ENCODE measurements at regions not wholly inside any gene's neighbourhood (a gene's known extent, or its start where the extent isn't known, plus 50 kb on each side); places are given as distances from the start of the nearest gene placed in this dataset.

DNA sequence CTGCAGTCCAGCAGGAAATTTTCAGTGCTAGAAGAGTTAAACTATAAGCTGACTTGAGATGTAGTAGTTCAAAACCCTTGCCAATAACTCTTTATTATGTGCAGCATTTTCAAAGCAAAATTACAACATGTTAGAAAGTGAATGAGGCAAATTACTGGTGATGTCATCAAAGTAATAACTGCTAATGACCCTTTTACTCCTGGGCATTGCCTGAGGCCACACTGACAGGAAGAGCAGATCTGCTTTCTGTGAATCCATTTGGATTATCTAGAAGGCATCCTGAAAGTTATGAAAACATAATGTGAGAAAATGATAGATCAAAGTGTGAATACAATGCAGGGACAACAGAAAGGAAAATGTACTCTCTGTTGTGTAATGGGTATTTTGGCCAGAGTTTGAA, 139.6 kb upstream of the TRIB2 start:
- no peaks in the 10 kb centered on the region for H3K36me3 ChIP-seq (ENCODE audit: control insufficient read depth in 2 of 2, extremely low read depth in 1 of 2, insufficient read depth in 2 of 2, low read length in 2 of 2)
- no peak overlapping the region for H3K9ac ChIP-seq (ENCODE audit: control insufficient read depth, extremely low read depth, insufficient read depth, low read length)
- FAIRE-seq (no peak), DNase-seq (ENCODE audit: low read depth, low spot score) (no peak)
- no peaks in the 10 kb centered on the region for H3K79me2 ChIP-seq (ENCODE audit: control insufficient read depth, insufficient read depth, low read length)
- H3K4me3 ChIP-seq (ENCODE audit: control insufficient read depth in 2 of 3, extremely low read depth in 1 of 3, insufficient read depth in 2 of 3, low read depth in 1 of 3, low read length in 3 of 3), result no peak overlapping the region
- H3K27me3 ChIP-seq (ENCODE audit: control insufficient read depth, extremely low read depth, insufficient read depth, low read length), result no peaks in the 10 kb centered on the region
- dilution Hi-C loops (cut with MboI; ENCODE audit: extremely low pct_ligation_motif_present, low sequenced_read_pairs), result no loop called here
- TF ChIP-seq, protein P1, sequence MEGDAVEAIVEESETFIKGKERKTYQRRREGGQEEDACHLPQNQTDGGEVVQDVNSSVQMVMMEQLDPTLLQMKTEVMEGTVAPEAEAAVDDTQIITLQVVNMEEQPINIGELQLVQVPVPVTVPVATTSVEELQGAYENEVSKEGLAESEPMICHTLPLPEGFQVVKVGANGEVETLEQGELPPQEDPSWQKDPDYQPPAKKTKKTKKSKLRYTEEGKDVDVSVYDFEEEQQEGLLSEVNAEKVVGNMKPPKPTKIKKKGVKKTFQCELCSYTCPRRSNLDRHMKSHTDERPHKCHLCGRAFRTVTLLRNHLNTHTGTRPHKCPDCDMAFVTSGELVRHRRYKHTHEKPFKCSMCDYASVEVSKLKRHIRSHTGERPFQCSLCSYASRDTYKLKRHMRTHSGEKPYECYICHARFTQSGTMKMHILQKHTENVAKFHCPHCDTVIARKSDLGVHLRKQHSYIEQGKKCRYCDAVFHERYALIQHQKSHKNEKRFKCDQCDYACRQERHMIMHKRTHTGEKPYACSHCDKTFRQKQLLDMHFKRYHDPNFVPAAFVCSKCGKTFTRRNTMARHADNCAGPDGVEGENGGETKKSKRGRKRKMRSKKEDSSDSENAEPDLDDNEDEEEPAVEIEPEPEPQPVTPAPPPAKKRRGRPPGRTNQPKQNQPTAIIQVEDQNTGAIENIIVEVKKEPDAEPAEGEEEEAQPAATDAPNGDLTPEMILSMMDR (optimal IDR thresholded peaks at IDR 0.05 in 1 of 3, IDR thresholded peaks at IDR 0.05 in 1 of 3, conservative IDR thresholded peaks at IDR 0.05 in 1 of 3; ENCODE audit: extremely low read depth in 1 of 3, insufficient read depth in 2 of 3, low read length in 3 of 3), result no peak
- no peak for TF ChIP-seq EZH2 (IDR thresholded peaks at IDR 0.05; ENCODE audit: low read length)
- no peaks in the 10 kb centered on the region for H3K4me1 ChIP-seq (ENCODE audit: control insufficient read depth, extremely low read depth, insufficient read depth, low read length)
- H2AFZ ChIP-seq (ENCODE audit: control insufficient read depth, low read length), result no peak overlapping the region
- no peaks in the 10 kb centered on the region for H3K9me1 ChIP-seq (ENCODE audit: control insufficient read depth, extremely low read depth, insufficient read depth, low read length)
- H3K9me3 ChIP-seq (ENCODE audit: control insufficient read depth, low read depth, low read length), result no peaks in the 10 kb centered on the region
- no peak overlapping the region for H3K4me2 ChIP-seq (ENCODE audit: control insufficient read depth, extremely low read depth, insufficient read depth, low read depth, low read length)
- H4K20me1 ChIP-seq (ENCODE audit: control insufficient read depth, extremely low read depth, insufficient read depth, low read length), result no peaks in the 10 kb centered on the region
- H3K27ac ChIP-seq (ENCODE audit: control insufficient read depth, insufficient read depth, low read length), result no peak overlapping the region

DNA sequence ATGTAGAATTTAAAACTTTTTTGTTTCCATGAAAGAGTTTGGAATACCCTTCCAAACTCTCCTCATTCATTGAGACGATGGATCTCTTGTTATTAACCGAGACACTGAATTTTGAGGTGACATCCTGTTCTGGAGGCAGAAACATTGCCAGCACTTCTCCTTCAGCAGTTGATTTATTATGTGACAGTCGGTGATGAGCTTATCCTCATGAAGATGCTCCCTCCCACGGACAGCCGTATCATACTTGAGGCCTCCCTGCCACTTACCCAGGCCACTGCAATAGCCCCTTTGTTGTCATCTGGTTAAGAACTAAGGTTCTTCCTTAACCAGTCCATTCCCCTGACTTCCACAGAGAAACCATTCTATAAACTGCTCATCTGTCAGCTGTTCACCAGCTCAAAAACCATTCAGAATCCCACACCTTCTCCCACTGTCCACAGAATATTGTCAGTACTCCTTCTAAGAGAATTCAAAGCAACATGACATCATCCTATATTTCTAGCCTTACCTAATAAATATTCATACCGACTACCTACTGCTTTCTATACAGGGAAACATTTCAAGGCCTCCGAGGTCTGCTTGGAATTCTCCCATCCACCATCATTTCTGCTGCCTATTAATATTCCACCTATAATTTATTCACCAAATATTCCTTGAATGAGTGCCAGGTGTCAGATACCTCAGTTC, 139.0 kb upstream of the TRIB2 start:
- Histone ChIP-seq H4K20me1 (ENCODE audit: control insufficient read depth, extremely low read depth, insufficient read depth, low read length) (no peaks in the 10 kb centered on the region), H3K9ac (ENCODE audit: control insufficient read depth, extremely low read depth, insufficient read depth, low read length) (no peak overlapping the region), H3K27me3 (ENCODE audit: control insufficient read depth, extremely low read depth, insufficient read depth, low read length) (no peaks in the 10 kb centered on the region), H3K36me3 (ENCODE audit: control insufficient read depth in 2 of 2, extremely low read depth in 1 of 2, insufficient read depth in 2 of 2, low read length in 2 of 2) (no peaks in the 10 kb centered on the region), H3K9me1 (ENCODE audit: control insufficient read depth, extremely low read depth, insufficient read depth, low read length) (no peaks in the 10 kb centered on the region), H2AFZ (ENCODE audit: control insufficient read depth, low read length) (no peak overlapping the region), H3K4me2 (ENCODE audit: control insufficient read depth, extremely low read depth, insufficient read depth, low read depth, low read length) (no peak overlapping the region), H3K9me3 (ENCODE audit: control insufficient read depth, low read depth, low read length) (no peaks in the 10 kb centered on the region), H3K4me3 (ENCODE audit: control insufficient read depth in 2 of 3, extremely low read depth in 1 of 3, insufficient read depth in 2 of 3, low read depth in 1 of 3, low read length in 3 of 3) (no peak overlapping the region), H3K27ac (ENCODE audit: control insufficient read depth, insufficient read depth, low read length) (no peak overlapping the region), H3K79me2 (ENCODE audit: control insufficient read depth, insufficient read depth, low read length) (no peaks in the 10 kb centered on the region), H3K4me1 (ENCODE audit: control insufficient read depth, extremely low read depth, insufficient read depth, low read length) (no peaks in the 10 kb centered on the region)
- dilution Hi-C loops (cut with MboI; ENCODE audit: extremely low pct_ligation_motif_present, low sequenced_read_pairs), result no loop called here
- TF ChIP-seq, protein P1 (optimal IDR thresholded peaks at IDR 0.05 in 1 of 3, IDR thresholded peaks at IDR 0.05 in 1 of 3, conservative IDR thresholded peaks at IDR 0.05 in 1 of 3; ENCODE audit: extremely low read depth in 1 of 3, insufficient read depth in 2 of 3, low read length in 3 of 3), result no peak
- TF ChIP-seq EZH2 (IDR thresholded peaks at IDR 0.05; ENCODE audit: low read length), result no peak
- no peak for FAIRE-seq
- no peak for DNase-seq (ENCODE audit: low read depth, low spot score)
